HepG2 (cell line): ENCODE measurements at regions not wholly inside any gene's neighbourhood (a gene's known extent, or its start where the extent isn't known, plus 50 kb on each side); places are given as distances from the start of the nearest gene placed in this dataset.

Experiments
- ATAC-seq: fragments of 200-7000 bp; cut with Tn5 transposase; 3 replicates; pipeline ENCODE4 v1.9.1; 2020; ENCODE audit warnings: mild to moderate bottlenecking, moderate library complexity
- BruUV-seq: library from RNA; stranded (reverse); fragments of 400-500 nt; replicated peaks from 2 replicates; lab custom pipeline; 2021; lab: Mats Ljungman, UMichigan
- CTCF ChIA-PET: fragments of 300-600 bp; formaldehyde crosslinking; extraction: SDS; loops from one replicate; lab custom pipeline; 2021; ENCODE audit warnings: low total read pairs, inconsistent platforms, low intra/inter-chr PET ratio; lab: Yijun Ruan, JAX
- POLR2A ChIA-PET: fragments of 350-600 bp; sonication (Branson Sonifier 250); formaldehyde crosslinking; loops from one replicate; lab custom pipeline; 2020; ENCODE audit warnings: antibody characterized with exemption, inconsistent platforms; lab: Yijun Ruan, JAX
- DNase-seq: peaks from one replicate; pipeline ENCODE4 v3.0.0-alpha.2; 2015; ENCODE audit warnings: low spot score
- FAIRE-seq: peaks from 3 replicates; lab custom pipeline; 2011; peaks lifted over from hg19 to GRCh38; lab: Jason Lieb, UNC
- H2AFZ ChIP-seq: one replicate; pipeline ENCODE4 v1.6.1; 2011; ENCODE audit warnings: low read length, inconsistent platforms
- H3K27ac ChIP-seq: fragments of 300-600 bp; 3 replicates; pipeline ENCODE4 v1.8.0; 2011; ENCODE audit warnings: mixed run types, mild to moderate bottlenecking, mixed read lengths, low read length, inconsistent platforms; ENCODE audit not compliant: insufficient read depth; ENCODE audit errors: extremely low read length
- H3K27me3 ChIP-seq, 2 experiments: fragments of 200-600 bp in 1 of 2; 2 replicates in 1 of 2; 3 replicates in 1 of 2; pipeline versions ENCODE4 v1.6.0 to v1.8.0; 2011; ENCODE audit warnings: low read length in 2 of 2, mild to moderate bottlenecking in 2 of 2, moderate library complexity in 2 of 2, inconsistent platforms in 1 of 2; ENCODE audit not compliant: insufficient read depth in 2 of 2, control insufficient read depth in 1 of 2
- H3K36me3 ChIP-seq, 2 experiments: fragments of 200-600 bp in 1 of 2; replicated peaks in 1 of 2; 2 replicates in 1 of 2; 3 replicates in 1 of 2; pipeline versions ENCODE4 v1.5.1 to v1.8.0; 2011; ENCODE audit warnings: low read length in 2 of 2, inconsistent platforms in 1 of 2; ENCODE audit not compliant: insufficient read depth in 2 of 2, control insufficient read depth in 1 of 2
- H3K4me1 ChIP-seq: 2 replicates; pipeline ENCODE4 v1.5.1; 2012; ENCODE audit warnings: low read length, inconsistent platforms; ENCODE audit not compliant: insufficient read depth
- H3K4me2 ChIP-seq: 2 replicates; pipeline ENCODE4 v1.6.0; 2011; ENCODE audit warnings: low read depth, low read length, inconsistent platforms
- H3K4me3 ChIP-seq, 3 experiments: fragments of 200-600 bp in 1 of 3; sonication (generic), shearing (Covaris generic) in 1 of 3; replicated peaks in 1 of 3; 2 replicates each; pipeline ENCODE4 v1.5.1; 2011 to 2016; ENCODE audit warnings: low read length in 3 of 3, inconsistent platforms in 2 of 3, low read depth in 2 of 3, mild to moderate bottlenecking in 2 of 3, control low read depth in 1 of 3, mixed read lengths in 1 of 3; ENCODE audit not compliant: insufficient read depth in 1 of 3
- H3K79me2 ChIP-seq: one replicate; pipeline ENCODE4 v1.6.1; 2011; ENCODE audit warnings: low read length, inconsistent platforms; ENCODE audit not compliant: insufficient read depth
- H3K9ac ChIP-seq: 2 replicates; pipeline ENCODE4 v1.6.0; 2011; ENCODE audit warnings: mild to moderate bottlenecking, low read depth, low read length, inconsistent platforms; ENCODE audit not compliant: insufficient read depth
- H3K9me3 ChIP-seq: 2 replicates; pipeline ENCODE4 v1.5.1; 2012; ENCODE audit warnings: mild to moderate bottlenecking, low read length
- H4K20me1 ChIP-seq: 2 replicates; pipeline ENCODE4 v1.6.0; 2011; ENCODE audit warnings: inconsistent platforms, mild to moderate bottlenecking, low read length, moderate library complexity; ENCODE audit not compliant: insufficient read depth
- DNMT1 ChIP-seq: sonication (generic); formaldehyde crosslinking; IDR thresholded peaks from 2 replicates; pipeline ENCODE4 v1.5.1; 2020; ENCODE audit warnings: mild to moderate bottlenecking, missing genetic modification reagents
- HMG20A ChIP-seq: IDR thresholded peaks from 2 replicates; pipeline ENCODE4 v1.6.1; 2016; ENCODE audit warnings: borderline replicate concordance
- IKZF1 ChIP-seq: fragments of 450-650 bp; IDR thresholded peaks from 2 replicates; pipeline ENCODE4 v1.7.1; 2016
- IRF2 ChIP-seq: IDR thresholded peaks from 2 replicates; pipeline ENCODE4 v1.6.1; 2018; ENCODE audit warnings: missing genetic modification reagents, missing compliant biosample characterization
- MAF1 ChIP-seq: sonication (generic); formaldehyde crosslinking; IDR thresholded peaks from 2 replicates; pipeline ENCODE4 v1.5.0; 2020; ENCODE audit warnings: missing genetic modification reagents, borderline replicate concordance
- MLLT10 ChIP-seq: sonication (generic); formaldehyde crosslinking; IDR thresholded peaks from 2 replicates; pipeline ENCODE4 v1.4.0; 2020; ENCODE audit warnings: missing genetic modification reagents
- MTF2 ChIP-seq: sonication (generic); formaldehyde crosslinking; IDR thresholded peaks from 2 replicates; pipeline ENCODE4 v1.5.0; 2020; ENCODE audit warnings: missing genetic modification reagents, borderline replicate concordance
- MXD1 ChIP-seq: sonication (generic); formaldehyde crosslinking; IDR thresholded peaks from 2 replicates; pipeline ENCODE4 v1.4.0; 2020; ENCODE audit warnings: mild to moderate bottlenecking, missing genetic modification reagents
- PHF21A ChIP-seq: sonication (generic); formaldehyde crosslinking; IDR thresholded peaks from 2 replicates; pipeline ENCODE4 v1.5.0; 2020; ENCODE audit warnings: mild to moderate bottlenecking, missing genetic modification reagents
- RELA ChIP-seq: sonication (generic); formaldehyde crosslinking; IDR thresholded peaks from 2 replicates; pipeline ENCODE4 v1.4.0; 2020; ENCODE audit warnings: missing genetic modification reagents
- THRA ChIP-seq: sonication (generic); formaldehyde crosslinking; IDR thresholded peaks from 2 replicates; pipeline ENCODE4 v1.4.0; 2020; ENCODE audit warnings: missing genetic modification reagents, borderline replicate concordance
- ZBTB43 ChIP-seq: sonication (generic); formaldehyde crosslinking; conservative IDR thresholded peaks from 2 replicates; pipeline ENCODE4 v1.4.0; 2020; ENCODE audit warnings: missing genetic modification reagents
- ZNF296 ChIP-seq: sonication (generic); formaldehyde crosslinking; conservative IDR thresholded peaks from 2 replicates; pipeline ENCODE4 v1.5.0; 2020; ENCODE audit warnings: mild to moderate bottlenecking, missing genetic modification reagents
- ZNF672 ChIP-seq: sonication (generic); formaldehyde crosslinking; IDR thresholded peaks from 2 replicates; pipeline ENCODE4 v1.8.1; 2022; ENCODE audit warnings: missing genetic modification reagents
- ZSCAN29 ChIP-seq: sonication (generic); formaldehyde crosslinking; conservative IDR thresholded peaks from 2 replicates; pipeline ENCODE4 v1.4.0; 2020; ENCODE audit warnings: mild to moderate bottlenecking, missing genetic modification reagents
- WGBS: methylation state at CpG from one replicate; pipeline ENCODE4 v1.1.6; 2017; ENCODE audit warnings: low lambda C conversion rate; 5-methylcytosine and 5-hydroxymethylcytosine counted together
- in situ Hi-C: cut with HindIII; loops from 2 replicates; pipeline ENCODE4 v1.10.0; 2017; ENCODE audit warnings: low pct_unique_long_range_greater_than_20kb; ENCODE audit not compliant: extremely low pct_ligation_motif_present
- intact Hi-C: fragments of 100-400 bp; cut with micrococcal nuclease; formaldehyde crosslinking; loops from one replicate; pipeline ENCODE4 v1.10.0; 2022; ENCODE audit not compliant: unreplicated experiment

GRCh38 chr3:73176941-73177340 is 115.5 kb downstream of the EBLN2 start:
- ATAC-seq = no peak

GRCh38 chr3:73177827-73178226 is 116.4 kb downstream of the EBLN2 start:
- H3K27me3 ChIP-seq = no peaks in the 10 kb centered on the region; a peak in 1 of 5 replicates
- H3K4me3 ChIP-seq = no peak overlapping the region
- intact Hi-C loops (no loop called here), in situ Hi-C loops (no loop called here)
- ChIA-PET CTCF (no interaction called here), POLR2A (no interaction called here)
- no peak overlapping the region for H3K9ac ChIP-seq
- no peak overlapping the region for H3K27ac ChIP-seq
- H4K20me1 ChIP-seq = no peaks in the 10 kb centered on the region
- ATAC-seq (no peak), DNase-seq (no peak), FAIRE-seq (no peak)
- no peaks in the 10 kb centered on the region for H3K36me3 ChIP-seq
- TF ChIP-seq ZNF672 (no peak), DNMT1 (no peak), MAF1 (CRISPR knock-in tag) (no peak), HMG20A (no peak), MTF2 (CRISPR knock-in tag) (no peak), ZNF296 (CRISPR knock-in tag) (no peak), IRF2 (CRISPR knock-in tag) (no peak), IKZF1 (no peak), PHF21A (no peak), ZBTB43 (no peak), THRA (CRISPR knock-in tag) (no peak), MLLT10 (CRISPR knock-in tag) (no peak)
- H3K4me2 ChIP-seq = no peak overlapping the region
- no peaks in the 10 kb centered on the region for H3K9me3 ChIP-seq
- H2AFZ ChIP-seq = no peak overlapping the region
- 20% methylated on average over 1 of the region's 1 CpG for WGBS
- H3K4me1 ChIP-seq = no peaks in the 10 kb centered on the region
- BruUV-seq = no TSS peak
- no peaks in the 10 kb centered on the region for H3K79me2 ChIP-seq

More at GRCh38 chr3:73176941-73177340, 115.5 kb downstream of the EBLN2 start:
- Histone ChIP-seq H3K79me2 (no peaks in the 10 kb centered on the region), H4K20me1 (no peaks in the 10 kb centered on the region), H3K4me1 (no peaks in the 10 kb centered on the region), H3K4me2 (no peak overlapping the region), H2AFZ (no peak overlapping the region), H3K9me3 (no peaks in the 10 kb centered on the region), H3K27me3 (no peaks in the 10 kb centered on the region; a peak in 2 of 5 replicates), H3K27ac (no peak overlapping the region), H3K36me3 (no peaks in the 10 kb centered on the region), H3K9ac (no peak overlapping the region), H3K4me3 (no peak overlapping the region)
- 8% methylated on average over 2 of the region's 2 CpGs for WGBS
- FAIRE-seq (no peak), DNase-seq (no peak)
- intact Hi-C loops (no loop called here), in situ Hi-C loops (no loop called here)
- ChIA-PET CTCF (no interaction called here), POLR2A (no interaction called here)
- TF ChIP-seq ZBTB43 = no peak
- TF ChIP-seq ZSCAN29 = no peak
- TF ChIP-seq RELA (CRISPR knock-in tag) = no peak
- TF ChIP-seq MXD1 (CRISPR knock-in tag) = no peak
- BruUV-seq = no TSS peak
